HG03460 (cell line): ENCODE measurements at regions not wholly inside any gene's neighbourhood (a gene's known extent, or its start where the extent isn't known, plus 50 kb on each side); places are given as distances from the start of the nearest gene placed in this dataset.

Source experiments
- ATAC-seq: cut with Tn5 transposase; IDR thresholded peaks from one replicate; pipeline ENCODE4 v1.9.1; 2021; ENCODE audit not compliant: unreplicated experiment

- ATAC-seq = no peak
These were observed 321.1 kb downstream of the STIM2 start for GRCh38 chr4:27181693-27182092.

GRCh38 chr4:27182211-27182610 lies 321.6 kb downstream of the STIM2 start:
- no peak for ATAC-seq

GRCh38 chr4:27184508-27185155 lies 324.0 kb downstream of the STIM2 start:
- no peak for ATAC-seq

GRCh38 chr4:27186710-27187109 lies 326.1 kb downstream of the STIM2 start:
- ATAC-seq = no peak

GRCh38 chr4:27187786-27188185 lies 327.1 kb downstream of the STIM2 start:
- ATAC-seq = no peak

- ATAC-seq = no peak
These were observed 329.0 kb downstream of the STIM2 start for GRCh38 chr4:27189683-27190082.

- no peak for ATAC-seq
These were observed 331.0 kb downstream of the STIM2 start for GRCh38 chr4:27191592-27191991.

- ATAC-seq = no peak
These were observed 334.0 kb downstream of the STIM2 start for GRCh38 chr4:27194599-27195176.

GRCh38 chr4:27198246-27198645 lies 337.6 kb downstream of the STIM2 start:
- ATAC-seq = no peak

GRCh38 chr4:27198971-27199370 lies 338.3 kb downstream of the STIM2 start:
- no peak for ATAC-seq

- no peak for ATAC-seq
These were observed 345.4 kb downstream of the STIM2 start for GRCh38 chr4:27206009-27206408.

GRCh38 chr4:27210956-27211355 lies 350.3 kb downstream of the STIM2 start:
- ATAC-seq = no peak

GRCh38 chr4:27214010-27214409 lies 353.4 kb downstream of the STIM2 start:
- ATAC-seq = no peak

- no peak for ATAC-seq
These were observed 354.7 kb downstream of the STIM2 start for GRCh38 chr4:27215220-27215826.

- no peak for ATAC-seq
These were observed 356.7 kb downstream of the STIM2 start for GRCh38 chr4:27217261-27217769.

GRCh38 chr4:27218013-27218412 lies 357.4 kb downstream of the STIM2 start:
- ATAC-seq = no peak

GRCh38 chr4:27223326-27223725 lies 362.7 kb downstream of the STIM2 start:
- no peak for ATAC-seq

GRCh38 chr4:27233531-27233930 lies 372.9 kb downstream of the STIM2 start:
- no peak for ATAC-seq

GRCh38 chr4:27234306-27234899 lies 373.8 kb downstream of the STIM2 start:
- no peak for ATAC-seq

- ATAC-seq = no peak
These were observed 379.0 kb downstream of the STIM2 start for GRCh38 chr4:27239641-27240040.

GRCh38 chr4:27242217-27242616 lies 381.6 kb downstream of the STIM2 start:
- no peak for ATAC-seq

- no peak for ATAC-seq
These were observed 384.6 kb downstream of the STIM2 start for GRCh38 chr4:27245216-27245615.
